Suprapubic skin (tissue), 4 donors: ENCODE measurements at regions not wholly inside any gene's neighbourhood (a gene's known extent, or its start where the extent isn't known, plus 50 kb on each side); places are given as distances from the start of the nearest gene placed in this dataset.
A peak's percentile ranks its signal among the peaks of the same experiment; 100 is the strongest.

Experiments
- DNase-seq, 2 donors: peaks; one replicate each; pipeline ENCODE4 v3.0.0-alpha.2; 2019; ENCODE audit warnings: low spot score in 2 of 2
- H3K27ac ChIP-seq: fragments of 200-600 bp; sonication (generic); one replicate; pipeline ENCODE4 v1.5.1; 2019
- H3K27me3 ChIP-seq: fragments of 200-600 bp; sonication (generic); one replicate; pipeline ENCODE4 v1.5.1; 2019
- H3K36me3 ChIP-seq: fragments of 200-600 bp; sonication (generic); one replicate; pipeline ENCODE4 v1.5.1; 2019
- H3K4me1 ChIP-seq: fragments of 200-600 bp; sonication (generic); one replicate; pipeline ENCODE4 v1.5.1; 2019
- H3K4me3 ChIP-seq: fragments of 200-600 bp; sonication (generic); one replicate; pipeline ENCODE4 v1.5.1; 2019; ENCODE audit warnings: mild to moderate bottlenecking
- H3K9me3 ChIP-seq: fragments of 200-600 bp; sonication (generic); one replicate; pipeline ENCODE4 v1.5.1; 2019
- CTCF ChIP-seq, 2 donors: fragments of 200-600 bp in 1 of 2; fragments of 450-650 bp in 1 of 2; sonication (generic) in 1 of 2; IDR thresholded peaks; one replicate each; pipeline ENCODE4 v1.5.1; 2016 to 2019; ENCODE audit warnings: antibody characterized with exemption in 2 of 2, mild to moderate bottlenecking in 1 of 2, moderate library complexity in 1 of 2
- EP300 ChIP-seq: sonication (generic); formaldehyde crosslinking; IDR thresholded peaks from one replicate; pipeline ENCODE4 v1.6.1; 2017; ENCODE audit warnings: antibody characterized with exemption
- POLR2A ChIP-seq, 2 donors: fragments of 450-650 bp; IDR thresholded peaks; one replicate each; pipeline ENCODE4 v1.6.1; 2017; ENCODE audit warnings: antibody characterized with exemption in 2 of 2, mild to moderate bottlenecking in 2 of 2, moderate library complexity in 2 of 2
- POLR2AphosphoS5 ChIP-seq, 3 donors: sonication (generic); formaldehyde crosslinking; IDR thresholded peaks; one replicate each; pipeline ENCODE4 v1.6.1; 2017; ENCODE audit warnings: antibody characterized with exemption in 3 of 3
- WGBS: methylation state at CpG from one replicate; pipeline ENCODE4 v1.1.5; 2018; 5-methylcytosine and 5-hydroxymethylcytosine counted together

GRCh38 chr13:27006519-27007161, 165.0 kb downstream of the USP12 start:
- no peaks in the 10 kb centered on the region for H3K9me3 ChIP-seq
- WGBS, result under 1% methylated on average over 19 of the region's 29 CpGs
- TF ChIP-seq CTCF (IDR thresholded peaks at IDR 0.05), result no peak
- TF ChIP-seq POLR2A (IDR thresholded peaks at IDR 0.05), result no peak
- no peak for TF ChIP-seq EP300
- no peak for TF ChIP-seq POLR2AphosphoS5 (IDR thresholded peaks at IDR 0.05)
- peak in 1 of 2 donors; percentile 78 for DNase-seq
- H3K27ac ChIP-seq, result no peak overlapping the region
- peak overlapping the region; percentile 48 for H3K4me3 ChIP-seq
- peaks cover 25% of the 10 kb centered on the region for H3K27me3 ChIP-seq
- H3K36me3 ChIP-seq, result no peaks in the 10 kb centered on the region
- peaks cover 21% of the 10 kb centered on the region for H3K4me1 ChIP-seq

GRCh38 chr13:27005976-27006518, 165.6 kb downstream of the USP12 start:
- WGBS, result 74% methylated on average over 8 of the region's 8 CpGs
- H3K4me3 ChIP-seq, result peak overlapping the region; percentile 48

GRCh38 chr13:27005556-27005955, 166.1 kb downstream of the USP12 start:
- Histone ChIP-seq H3K27ac (no peak overlapping the region), H3K4me3 (no peak overlapping the region), H3K4me1 (peaks cover 21% of the 10 kb centered on the region), H3K36me3 (no peaks in the 10 kb centered on the region), H3K27me3 (peaks cover 25% of the 10 kb centered on the region), H3K9me3 (no peaks in the 10 kb centered on the region)
- WGBS, result 51% methylated on average over 9 of the region's 9 CpGs
- DNase-seq, result peak in 1 of 2 donors; percentile 55
- TF ChIP-seq EP300 (no peak), POLR2A (IDR thresholded peaks at IDR 0.05) (no peak), CTCF (IDR thresholded peaks at IDR 0.05) (no peak), POLR2AphosphoS5 (IDR thresholded peaks at IDR 0.05) (no peak)

More at GRCh38 chr13:27005976-27006518, 165.6 kb downstream of the USP12 start:
- Histone ChIP-seq H3K4me1 (peaks cover 21% of the 10 kb centered on the region), H3K9me3 (no peaks in the 10 kb centered on the region), H3K27ac (no peak overlapping the region), H3K36me3 (no peaks in the 10 kb centered on the region), H3K27me3 (peaks cover 25% of the 10 kb centered on the region)
- no peak for TF ChIP-seq CTCF (IDR thresholded peaks at IDR 0.05)
- peak; percentile 32 to 70 for DNase-seq

GRCh38 chr13:27004866-27005265, 166.7 kb downstream of the USP12 start:
- Histone ChIP-seq H3K27ac (no peak overlapping the region), H3K4me1 (peaks cover 21% of the 10 kb centered on the region), H3K36me3 (no peaks in the 10 kb centered on the region), H3K27me3 (peaks cover 25% of the 10 kb centered on the region), H3K4me3 (no peak overlapping the region), H3K9me3 (no peaks in the 10 kb centered on the region)
- DNase-seq, result peak; percentile 26 to 31
- no peak for TF ChIP-seq POLR2A (IDR thresholded peaks at IDR 0.05)
- TF ChIP-seq CTCF (IDR thresholded peaks at IDR 0.05), result no peak
- no peak for TF ChIP-seq EP300
- TF ChIP-seq POLR2AphosphoS5 (IDR thresholded peaks at IDR 0.05), result no peak
- WGBS, result 82% methylated on average over 5 of the region's 5 CpGs

- no peak for TF ChIP-seq CTCF (IDR thresholded peaks at IDR 0.05)
- no peak for TF ChIP-seq POLR2AphosphoS5 (IDR thresholded peaks at IDR 0.05)
- TF ChIP-seq POLR2A (IDR thresholded peaks at IDR 0.05), result no peak
- TF ChIP-seq EP300, result no peak
- DNase-seq, result peak; percentile 10 to 15
- Histone ChIP-seq H3K4me3 (no peak overlapping the region), H3K4me1 (peaks cover 21% of the 10 kb centered on the region), H3K36me3 (no peaks in the 10 kb centered on the region), H3K27me3 (peaks cover 29% of the 10 kb centered on the region), H3K9me3 (no peaks in the 10 kb centered on the region), H3K27ac (no peak overlapping the region)
- WGBS, result 79% methylated on average over 4 of the region's 4 CpGs
Observed at GRCh38 chr13:27004326-27004725, 167.3 kb downstream of the USP12 start.
